Dendritic cell treated with granulocyte-macrophage colony-stimulating factor and Interleukin-4, amounts not matched to agents 40 ng/mL and 50 ng/mL, for 4 days (primary cell): ENCODE measurements at regions not wholly inside any gene's neighbourhood (a gene's known extent, or its start where the extent isn't known, plus 50 kb on each side); places are given as distances from the start of the nearest gene placed in this dataset.

Experiments
- H3K27ac Mint-ChIP-seq: one replicate; pipeline ENCODE4 v1.8.0; 2022; ENCODE audit warnings: mild to moderate bottlenecking, mixed read lengths
- H3K27me3 Mint-ChIP-seq: one replicate; pipeline ENCODE4 v1.8.0; 2022; ENCODE audit warnings: mild to moderate bottlenecking, mixed read lengths
- H3K36me3 Mint-ChIP-seq: one replicate; pipeline ENCODE4 v1.8.0; 2022; ENCODE audit warnings: low read depth, mixed read lengths
- H3K4me1 Mint-ChIP-seq: one replicate; pipeline ENCODE4 v1.8.0; 2022; ENCODE audit warnings: low read depth, mixed read lengths
- H3K4me3 Mint-ChIP-seq: one replicate; pipeline ENCODE4 v1.8.0; 2022; ENCODE audit warnings: mild to moderate bottlenecking, moderate library complexity, mixed read lengths
- H3K9me3 Mint-ChIP-seq: one replicate; pipeline ENCODE4 v1.8.0; 2022; ENCODE audit warnings: mixed read lengths
- intact Hi-C: fragments of 100-400 bp; cut with micrococcal nuclease; formaldehyde crosslinking; loops from one replicate; pipeline ENCODE4 v1.15.0; 2022

- Mint-ChIP-seq H3K27me3 (no peaks in the 10 kb centered on the region), H3K9me3 (no peaks in the 10 kb centered on the region), H3K36me3 (no peaks in the 10 kb centered on the region)
Observed at GRCh38 chr1:213898684-213899083, 89.1 kb upstream of the PROX1 start.

GRCh38 chr1:213899413-213899812 lies 88.4 kb upstream of the PROX1 start:
- intact Hi-C loops = no loop called here
- H3K4me3 Mint-ChIP-seq = no peak overlapping the region
- H3K36me3 Mint-ChIP-seq = no peaks in the 10 kb centered on the region
- no peaks in the 10 kb centered on the region for H3K9me3 Mint-ChIP-seq
- H3K27ac Mint-ChIP-seq = no peak overlapping the region
- H3K4me1 Mint-ChIP-seq = no peaks in the 10 kb centered on the region
- H3K27me3 Mint-ChIP-seq = no peaks in the 10 kb centered on the region

More at GRCh38 chr1:213898684-213899083, 89.1 kb upstream of the PROX1 start:
- no peaks in the 10 kb centered on the region for H3K4me1 Mint-ChIP-seq
- H3K4me3 Mint-ChIP-seq = no peak overlapping the region
- intact Hi-C loops = no loop called here
- no peak overlapping the region for H3K27ac Mint-ChIP-seq

GRCh38 chr1:213905344-213905743 lies 82.4 kb upstream of the PROX1 start:
- H3K9me3 Mint-ChIP-seq = no peaks in the 10 kb centered on the region
- no peak overlapping the region for H3K27ac Mint-ChIP-seq
- no peaks in the 10 kb centered on the region for H3K4me1 Mint-ChIP-seq
- no peaks in the 10 kb centered on the region for H3K27me3 Mint-ChIP-seq
- intact Hi-C loops = no loop called here
- H3K4me3 Mint-ChIP-seq = no peak overlapping the region
- no peaks in the 10 kb centered on the region for H3K36me3 Mint-ChIP-seq

- H3K9me3 Mint-ChIP-seq = no peaks in the 10 kb centered on the region
- intact Hi-C loops = no loop called here
- H3K4me1 Mint-ChIP-seq = no peaks in the 10 kb centered on the region
- H3K4me3 Mint-ChIP-seq = no peak overlapping the region
- H3K36me3 Mint-ChIP-seq = no peaks in the 10 kb centered on the region
- H3K27me3 Mint-ChIP-seq = no peaks in the 10 kb centered on the region
- no peak overlapping the region for H3K27ac Mint-ChIP-seq
Observed at GRCh38 chr1:213908521-213908920, 79.3 kb upstream of the PROX1 start.

GRCh38 chr1:213914392-213914791 lies 73.4 kb upstream of the PROX1 start:
- Mint-ChIP-seq H3K4me3 (no peak overlapping the region), H3K27ac (no peak overlapping the region), H3K36me3 (no peaks in the 10 kb centered on the region), H3K9me3 (no peaks in the 10 kb centered on the region), H3K27me3 (no peaks in the 10 kb centered on the region), H3K4me1 (no peaks in the 10 kb centered on the region)
- intact Hi-C loops = no loop called here

- H3K4me1 Mint-ChIP-seq = no peaks in the 10 kb centered on the region
- H3K27ac Mint-ChIP-seq = no peak overlapping the region
- no peak overlapping the region for H3K4me3 Mint-ChIP-seq
- H3K9me3 Mint-ChIP-seq = peaks cover 10% of the 10 kb centered on the region
- H3K27me3 Mint-ChIP-seq = no peaks in the 10 kb centered on the region
- H3K36me3 Mint-ChIP-seq = no peaks in the 10 kb centered on the region
- intact Hi-C loops = no loop called here
Observed at GRCh38 chr1:213921311-213921710, 66.5 kb upstream of the PROX1 start.

GRCh38 chr1:213921712-213922111 lies 66.1 kb upstream of the PROX1 start:
- no peak overlapping the region for H3K27ac Mint-ChIP-seq
- H3K4me1 Mint-ChIP-seq = no peaks in the 10 kb centered on the region
- H3K9me3 Mint-ChIP-seq = peaks cover 10% of the 10 kb centered on the region
- H3K36me3 Mint-ChIP-seq = no peaks in the 10 kb centered on the region
- intact Hi-C loops = no loop called here
- no peaks in the 10 kb centered on the region for H3K27me3 Mint-ChIP-seq
- no peak overlapping the region for H3K4me3 Mint-ChIP-seq

- H3K27ac Mint-ChIP-seq = no peak overlapping the region
- H3K9me3 Mint-ChIP-seq = peaks cover 10% of the 10 kb centered on the region
- H3K27me3 Mint-ChIP-seq = no peaks in the 10 kb centered on the region
- no peak overlapping the region for H3K4me3 Mint-ChIP-seq
- no peaks in the 10 kb centered on the region for H3K4me1 Mint-ChIP-seq
- no peaks in the 10 kb centered on the region for H3K36me3 Mint-ChIP-seq
- intact Hi-C loops = no loop called here
Observed at GRCh38 chr1:213925531-213926182, 62.1 kb upstream of the PROX1 start.

GRCh38 chr1:213927846-213928245 lies 59.9 kb upstream of the PROX1 start:
- intact Hi-C loops = no loop called here
- H3K36me3 Mint-ChIP-seq = no peaks in the 10 kb centered on the region
- H3K27me3 Mint-ChIP-seq = no peaks in the 10 kb centered on the region
- peaks cover 10% of the 10 kb centered on the region for H3K9me3 Mint-ChIP-seq
- H3K4me1 Mint-ChIP-seq = no peaks in the 10 kb centered on the region
- H3K27ac Mint-ChIP-seq = no peak overlapping the region
- H3K4me3 Mint-ChIP-seq = no peak overlapping the region

GRCh38 chr1:213929398-213929797 lies 58.4 kb upstream of the PROX1 start:
- no peaks in the 10 kb centered on the region for H3K4me1 Mint-ChIP-seq
- H3K27me3 Mint-ChIP-seq = no peaks in the 10 kb centered on the region
- no peaks in the 10 kb centered on the region for H3K36me3 Mint-ChIP-seq
- H3K4me3 Mint-ChIP-seq = no peak overlapping the region
- intact Hi-C loops = no loop called here
- no peak overlapping the region for H3K27ac Mint-ChIP-seq
- peaks cover 8% of the 10 kb centered on the region for H3K9me3 Mint-ChIP-seq

GRCh38 chr1:213931836-213932235 lies 55.9 kb upstream of the PROX1 start:
- Mint-ChIP-seq H3K27me3 (no peaks in the 10 kb centered on the region), H3K27ac (no peak overlapping the region)
- intact Hi-C loops = no loop called here

GRCh38 chr1:213933336-213933735 lies 54.4 kb upstream of the PROX1 start:
- Mint-ChIP-seq H3K4me1 (no peaks in the 10 kb centered on the region), H3K9me3 (peaks cover 22% of the 10 kb centered on the region), H3K4me3 (no peak overlapping the region), H3K27ac (no peak overlapping the region), H3K36me3 (no peaks in the 10 kb centered on the region), H3K27me3 (no peaks in the 10 kb centered on the region)
- intact Hi-C loops = no loop called here

More at GRCh38 chr1:213931836-213932235, 55.9 kb upstream of the PROX1 start:
- Mint-ChIP-seq H3K9me3 (peaks cover 18% of the 10 kb centered on the region), H3K36me3 (no peaks in the 10 kb centered on the region), H3K4me1 (no peaks in the 10 kb centered on the region), H3K4me3 (no peak overlapping the region)

- Mint-ChIP-seq H3K4me3 (no peak overlapping the region), H3K27me3 (no peaks in the 10 kb centered on the region), H3K4me1 (no peaks in the 10 kb centered on the region), H3K36me3 (no peaks in the 10 kb centered on the region), H3K27ac (no peak overlapping the region), H3K9me3 (peaks cover 22% of the 10 kb centered on the region)
- intact Hi-C loops = no loop called here
Observed at GRCh38 chr1:213934649-213935048, 53.1 kb upstream of the PROX1 start.

GRCh38 chr1:213936571-213936970 lies 51.2 kb upstream of the PROX1 start:
- Mint-ChIP-seq H3K9me3 (peaks cover 22% of the 10 kb centered on the region), H3K27ac (no peak overlapping the region)

More at GRCh38 chr1:213936571-213936970, 51.2 kb upstream of the PROX1 start:
- no peaks in the 10 kb centered on the region for H3K4me1 Mint-ChIP-seq
- no peak overlapping the region for H3K4me3 Mint-ChIP-seq
- intact Hi-C loops = no loop called here
- H3K27me3 Mint-ChIP-seq = no peaks in the 10 kb centered on the region
- no peaks in the 10 kb centered on the region for H3K36me3 Mint-ChIP-seq
